HG03342 (cell line): ENCODE measurements at regions not wholly inside any gene's neighbourhood (a gene's known extent, or its start where the extent isn't known, plus 50 kb on each side); places are given as distances from the start of the nearest gene placed in this dataset.
A peak's percentile ranks its signal among the peaks of the same experiment; 100 is the strongest.

Source experiments
- ATAC-seq: cut with Tn5 transposase; IDR thresholded peaks from one replicate; pipeline ENCODE4 v1.9.1; 2021; ENCODE audit warnings: mild to moderate bottlenecking, moderate library complexity; ENCODE audit not compliant: unreplicated experiment

DNA sequence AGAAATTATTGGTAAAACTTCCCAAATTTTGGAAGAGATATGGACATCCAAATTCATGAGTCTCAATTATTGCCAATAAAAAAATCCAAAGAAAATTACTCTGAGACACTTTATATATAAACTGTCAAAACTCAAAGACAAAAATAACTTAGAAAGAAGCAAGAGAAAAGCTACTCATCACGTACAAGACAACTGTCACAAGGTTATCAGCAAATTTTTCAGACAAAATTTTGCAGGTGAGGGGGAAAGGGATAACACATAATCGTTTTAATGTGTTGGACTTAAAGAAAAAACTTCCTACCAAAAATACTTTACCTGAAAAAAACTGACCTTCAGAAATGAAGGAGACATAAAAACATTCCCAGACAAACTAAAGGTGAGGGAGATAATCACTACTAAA lies 272.5 kb downstream of the THBS2 start:
- no peak for ATAC-seq

GRCh38 chr6:168979254-168979653 lies 274.4 kb downstream of the THBS2 start:
- no peak for ATAC-seq

DNA sequence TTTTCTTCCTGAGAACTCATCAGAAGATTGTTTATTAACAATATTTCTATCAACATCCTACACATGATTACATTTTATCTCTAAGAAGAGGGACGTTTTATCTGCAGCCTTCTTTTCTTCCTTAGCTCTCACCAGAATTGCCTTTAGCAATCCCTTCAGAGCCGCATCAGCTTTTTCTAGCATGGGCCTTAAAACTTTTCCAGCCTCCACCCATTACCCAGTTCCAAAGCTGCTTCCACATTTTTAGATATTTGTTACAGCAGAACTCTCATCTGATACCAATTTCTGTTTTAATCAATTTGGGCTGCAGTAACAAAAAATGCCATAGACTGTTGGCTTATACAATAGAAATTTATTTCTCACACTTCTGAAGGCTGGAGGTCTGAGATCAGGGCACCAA lies 281.5 kb downstream of the THBS2 start:
- ATAC-seq = no peak

GRCh38 chr6:168971549-168971948 lies 282.1 kb downstream of the THBS2 start:
- no peak for ATAC-seq

GRCh38 chr6:168968801-168969200 lies 284.8 kb downstream of the THBS2 start:
- no peak for ATAC-seq

GRCh38 chr6:168968228-168968627 lies 285.4 kb downstream of the THBS2 start:
- no peak for ATAC-seq

- no peak for ATAC-seq
Measured at GRCh38 chr6:168967281-168967925, 286.2 kb downstream of the THBS2 start.

GRCh38 chr6:168964138-168964835 lies 289.4 kb downstream of the THBS2 start:
- ATAC-seq = no peak

GRCh38 chr6:168962886-168963285 lies 290.8 kb downstream of the THBS2 start:
- no peak for ATAC-seq

- ATAC-seq = no peak
Measured at GRCh38 chr6:168961264-168961656, 292.4 kb downstream of the THBS2 start.

- ATAC-seq = no peak
Measured at GRCh38 chr6:168960551-168961263, 292.9 kb downstream of the THBS2 start.

DNA sequence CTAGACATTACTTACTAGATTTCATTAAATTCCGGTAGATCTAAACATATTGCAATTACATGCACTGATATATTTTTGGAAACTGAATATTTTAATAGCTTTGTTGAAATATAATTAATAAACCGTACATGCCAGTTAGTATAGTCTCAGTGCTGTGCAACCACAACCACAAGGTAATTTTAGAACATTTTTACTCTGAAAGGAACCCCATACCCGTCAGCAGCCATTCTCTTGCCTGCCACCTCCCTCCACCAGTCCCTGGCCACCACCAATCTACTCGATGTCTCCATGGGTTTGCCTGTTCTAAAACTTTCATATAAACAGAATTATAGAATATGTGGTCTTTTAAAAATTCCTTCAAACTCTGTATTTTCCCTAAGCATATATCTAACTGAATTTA lies 293.9 kb downstream of the THBS2 start:
- no peak for ATAC-seq

GRCh38 chr6:168956884-168957730 lies 296.5 kb downstream of the THBS2 start:
- peak; percentile 82 for ATAC-seq

DNA sequence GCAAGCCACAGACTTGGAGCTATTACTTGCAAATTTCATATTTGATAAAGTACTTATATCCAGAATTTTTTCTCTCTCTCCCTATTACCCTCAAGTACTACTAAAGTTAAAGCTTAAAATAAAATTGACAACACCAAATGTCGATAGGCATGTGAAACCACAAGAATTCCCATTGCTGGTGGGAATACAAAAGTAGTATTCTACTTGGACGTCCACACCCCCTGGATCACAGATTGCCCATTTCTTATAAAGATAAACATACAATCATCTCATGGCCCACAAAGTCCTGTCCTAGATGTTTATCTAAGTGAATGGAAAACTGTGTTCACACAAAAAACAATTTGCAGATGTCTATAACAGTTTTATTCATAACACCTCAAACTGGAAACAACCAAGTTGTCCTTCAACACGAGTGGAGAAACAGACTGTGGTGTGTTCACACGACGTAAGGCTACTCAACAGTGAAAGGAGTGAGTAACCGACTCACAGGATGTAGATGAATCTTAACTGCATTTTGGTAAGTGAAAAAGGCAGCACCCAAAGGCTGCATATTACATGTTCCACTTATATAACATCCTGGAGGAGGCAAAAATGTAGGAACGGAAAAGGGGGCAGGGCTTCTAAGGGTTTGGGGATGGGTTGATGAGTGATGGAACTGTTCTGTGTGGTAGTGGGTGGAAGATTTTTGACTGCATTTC lies 297.4 kb downstream of the THBS2 start:
- ATAC-seq = no peak

- no peak for ATAC-seq
Measured at GRCh38 chr6:168953461-168953860, 300.2 kb downstream of the THBS2 start.

DNA sequence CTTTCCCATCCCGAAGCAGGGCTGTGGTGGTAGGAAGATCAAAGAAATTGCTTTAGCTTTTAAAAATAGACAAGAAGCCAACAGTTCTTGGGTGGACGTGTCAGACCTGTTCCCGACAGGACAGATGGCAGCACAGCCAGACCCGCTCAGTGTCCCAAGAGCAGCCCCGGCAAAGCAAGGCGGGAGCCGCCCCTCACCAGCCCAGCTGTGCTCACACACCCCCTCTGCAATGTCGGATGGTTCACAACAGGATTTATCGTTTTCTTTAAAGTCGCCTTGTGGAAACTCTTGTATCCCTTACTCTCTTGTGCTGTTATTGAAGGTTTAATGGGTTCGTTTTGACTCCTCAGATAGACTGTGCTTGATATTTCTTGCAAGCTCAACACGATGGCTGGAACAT lies 302.4 kb downstream of the THBS2 start:
- ATAC-seq = no peak

DNA sequence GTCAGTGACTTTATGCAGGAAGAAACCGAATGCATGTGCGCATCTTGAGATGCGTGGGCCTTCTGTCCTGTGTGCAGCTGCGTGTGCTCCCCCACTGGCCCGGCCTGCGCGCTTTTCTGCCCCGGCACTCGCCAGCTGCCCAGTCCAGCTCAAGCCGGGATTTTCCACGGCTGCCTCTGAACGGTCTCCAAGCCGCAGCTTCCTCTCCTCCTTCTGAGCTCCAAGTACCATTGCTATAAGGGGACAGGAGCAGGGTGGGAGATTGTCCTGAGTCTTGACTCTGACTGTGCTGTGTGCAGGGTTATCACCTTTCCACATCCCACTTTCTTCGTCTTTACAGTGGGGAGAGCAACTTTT lies 302.8 kb downstream of the THBS2 start:
- no peak for ATAC-seq

DNA sequence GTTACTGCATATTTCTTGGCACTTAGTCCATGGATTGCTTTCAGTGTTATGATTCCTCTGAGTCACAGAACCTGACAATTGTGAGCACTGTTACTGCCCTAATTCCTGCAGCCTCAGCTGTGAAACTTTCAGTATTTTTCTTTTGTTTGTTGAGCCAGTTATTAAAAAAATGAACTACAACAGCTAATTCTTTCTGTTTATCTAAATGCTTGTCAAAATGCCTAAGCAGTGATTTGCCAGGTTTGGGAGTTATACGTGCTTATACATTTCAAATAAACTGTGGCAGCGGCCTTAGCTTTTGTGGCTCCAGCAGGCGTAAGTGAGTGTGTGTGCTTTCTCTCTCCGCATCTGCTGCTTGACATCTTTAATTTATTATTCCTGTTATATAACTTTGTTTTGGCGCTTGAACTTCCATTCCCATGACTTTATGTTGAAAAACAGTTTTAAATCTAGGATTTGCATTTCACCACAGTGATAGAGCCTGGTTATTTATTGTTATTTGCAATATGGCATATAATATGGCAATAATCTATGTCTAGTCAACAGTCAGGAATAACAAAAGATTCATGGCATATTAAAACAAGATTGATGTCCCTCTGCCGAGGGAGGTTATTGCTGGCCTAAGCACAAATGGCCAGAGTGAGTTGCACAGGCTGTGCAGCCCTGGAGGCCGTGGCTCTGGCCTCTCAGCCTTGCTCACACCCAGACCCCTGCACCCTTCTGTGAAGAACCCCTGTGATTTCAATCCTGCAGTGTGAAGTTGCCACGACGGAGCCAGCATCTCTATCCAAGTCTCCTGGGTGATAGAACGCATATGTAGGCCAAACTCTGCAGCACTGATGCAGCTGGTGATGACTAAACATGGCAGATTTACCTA lies 303.4 kb downstream of the THBS2 start:
- ATAC-seq = no peak

DNA sequence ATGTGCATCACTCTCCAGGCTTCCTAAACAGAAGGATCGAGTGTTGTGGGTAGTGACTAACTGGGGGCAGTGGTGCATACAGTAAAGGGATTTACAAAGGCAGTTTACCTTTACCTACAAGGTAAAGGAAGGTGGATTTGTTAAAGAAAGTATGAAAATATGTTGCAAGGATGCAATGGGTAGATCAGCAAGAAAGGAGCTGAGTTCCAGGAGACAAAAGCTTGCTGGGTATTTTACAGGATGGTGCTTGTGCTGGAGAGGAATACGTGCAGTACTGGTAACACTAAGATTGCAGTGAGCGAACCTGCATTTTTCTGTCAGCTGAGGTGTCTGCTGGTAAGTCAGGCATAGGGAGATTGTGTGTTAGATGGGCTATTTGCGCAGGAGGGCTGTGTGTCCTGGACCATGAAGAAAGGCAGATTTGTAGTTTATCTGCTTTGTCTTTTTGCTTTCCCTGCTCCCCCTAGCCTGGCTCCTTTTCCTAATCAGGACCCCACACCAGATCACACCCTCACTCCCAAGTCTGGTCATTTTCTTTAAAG lies 304.6 kb downstream of the THBS2 start:
- no peak for ATAC-seq
